T-cell (primary cell): ENCODE measurements at regions not wholly inside any gene's neighbourhood (a gene's known extent, or its start where the extent isn't known, plus 50 kb on each side); places are given as distances from the start of the nearest gene placed in this dataset.
"Not testable (repeated sequence)": the region's sequence is repeated elsewhere in the genome, so short reads cannot be mapped to it uniquely, and the experiment has no call there.

Experiments used
- ATAC-seq, 4 experiments: fragments of 200-7000 bp in 3 of 4; fragments of 150-1000 bp in 1 of 4; cut with Tn5 transposase; replicated peaks in 1 of 4; 1 replicate in 3 of 4; 2 replicates in 1 of 4; pipeline ENCODE4 v1.10.0; 2021; ENCODE audit warnings: moderate library complexity in 3 of 4, mild to moderate bottlenecking in 2 of 4, moderate number of reproducible peaks in 1 of 4
- CTCF ChIA-PET, 2 donors: fragments of 300-600 bp; sonication (Branson Sonifier 250); formaldehyde crosslinking; loops; one replicate each; lab custom pipeline; 2022; ENCODE audit warnings: antibody characterized with exemption in 2 of 2; lab: Charles Lee
- POLR2A ChIA-PET, 2 donors: fragments of 300-600 bp; sonication (Branson Sonifier 250); formaldehyde crosslinking; loops; one replicate each; lab custom pipeline; 2022; ENCODE audit warnings: antibody characterized with exemption in 2 of 2; lab: Charles Lee
- DNase-seq, 35 experiments: peaks; one replicate each; pipeline versions ENCODE4 v3.0.0 to v3.0.0-alpha.2; 2013 to 2023
- H3K27ac ChIP-seq: one replicate; pipeline ENCODE4 v1.5.1; 2013; ENCODE audit warnings: low read length
- H3K27me3 ChIP-seq, 2 experiments: replicated peaks in 1 of 2; 1 replicate in 1 of 2; 2 replicates in 1 of 2; pipeline versions ENCODE4 v1.6.1 to v1.7.0; 2013; ENCODE audit warnings: low read length in 1 of 2, mixed read lengths in 1 of 2; ENCODE audit not compliant: control insufficient read depth in 2 of 2, insufficient read depth in 2 of 2; ENCODE audit errors: extremely low read depth in 1 of 2
- H3K36me3 ChIP-seq, 2 donors: 1 replicate in 1 of 2; 2 replicates in 1 of 2; pipeline versions ENCODE4 v1.6.1 to v1.7.0; 2013; ENCODE audit warnings: low read length in 1 of 2; ENCODE audit not compliant: control insufficient read depth in 2 of 2, insufficient read depth in 1 of 2; ENCODE audit errors: extremely low read depth in 1 of 2
- H3K4me1 ChIP-seq, 2 experiments: 1 replicate in 1 of 2; 2 replicates in 1 of 2; pipeline versions ENCODE4 v1.6.1 to v1.7.0; 2013; ENCODE audit warnings: low read length in 2 of 2, mixed read lengths in 1 of 2; ENCODE audit not compliant: insufficient read depth in 2 of 2, control insufficient read depth in 1 of 2; ENCODE audit errors: extremely low read depth in 1 of 2
- H3K4me3 ChIP-seq, 2 donors: 1 replicate in 1 of 2; 2 replicates in 1 of 2; pipeline versions ENCODE4 v1.5.1 to v1.7.0; 2013; ENCODE audit warnings: mild to moderate bottlenecking in 2 of 2, low read length in 1 of 2, moderate library complexity in 1 of 2; ENCODE audit not compliant: control insufficient read depth in 1 of 2; ENCODE audit errors: extremely low read depth in 1 of 2
- H3K9me3 ChIP-seq: 2 replicates; pipeline ENCODE4 v1.7.0; 2013
- H3K27ac Mint-ChIP-seq, 2 donors: one replicate each; pipeline ENCODE4 v1.8.0; 2020 to 2021; ENCODE audit warnings: mild to moderate bottlenecking in 2 of 2, mixed read lengths in 2 of 2
- H3K27me3 Mint-ChIP-seq, 2 donors: one replicate each; pipeline ENCODE4 v1.8.0; 2021 to 2022; ENCODE audit warnings: mixed read lengths in 2 of 2
- H3K36me3 Mint-ChIP-seq: one replicate; pipeline ENCODE4 v1.8.0; 2021; ENCODE audit warnings: mixed read lengths
- H3K4me1 Mint-ChIP-seq, 3 donors: one replicate each; pipeline ENCODE4 v1.8.0; 2020 to 2022; ENCODE audit warnings: mixed read lengths in 3 of 3, mild to moderate bottlenecking in 1 of 3
- H3K4me3 Mint-ChIP-seq, 3 donors: one replicate each; pipeline ENCODE4 v1.8.0; 2020 to 2022; ENCODE audit warnings: mild to moderate bottlenecking in 3 of 3, mixed read lengths in 3 of 3, moderate library complexity in 3 of 3
- H3K9me3 Mint-ChIP-seq, 3 donors: one replicate each; pipeline ENCODE4 v1.8.0; 2020 to 2022; ENCODE audit warnings: mixed read lengths in 3 of 3
- WGBS: methylation state at CpG from one replicate; pipeline ENCODE4 v1.1.5; 2013; ENCODE audit warnings: missing lambda C conversion rate; ENCODE audit not compliant: insufficient coverage; 5-methylcytosine and 5-hydroxymethylcytosine counted together

DNA sequence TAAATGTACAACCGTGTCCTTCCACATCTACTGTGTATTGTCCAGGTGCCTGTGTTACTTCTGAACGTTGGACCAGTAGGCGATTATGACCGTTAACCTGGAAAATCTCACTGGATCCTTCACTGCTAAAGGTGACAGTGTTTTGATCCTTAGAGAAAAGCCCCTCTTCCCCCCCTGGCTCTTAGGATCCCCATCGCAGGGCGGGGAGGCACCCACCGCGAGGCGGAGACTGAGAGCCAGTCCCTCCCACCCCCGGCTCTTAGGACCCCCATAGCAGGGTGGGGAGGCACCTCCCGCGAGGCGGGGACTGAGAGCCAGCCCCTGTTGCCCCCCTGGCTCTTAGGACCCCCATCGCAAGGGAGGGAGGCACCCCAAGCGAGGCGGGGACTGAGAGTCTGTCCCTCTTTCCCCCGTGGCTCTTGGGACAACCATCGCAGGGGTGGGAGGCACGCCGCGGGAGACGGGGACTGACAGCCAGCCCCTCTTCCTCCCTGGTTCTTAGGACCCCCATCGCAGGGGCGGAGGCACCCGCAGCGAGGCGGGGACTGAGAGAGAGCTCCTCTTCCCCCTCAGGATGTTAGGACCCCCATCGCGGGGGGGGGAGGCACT lies 194.3 kb upstream of the PZP start:
- no CpG with 5 or more reads among the region's 29 CpGs for WGBS
- H3K27me3 Mint-ChIP-seq, H3K9me3 ChIP-seq, H3K36me3 Mint-ChIP-seq, H3K9me3 Mint-ChIP-seq, H3K27ac ChIP-seq, DNase-seq, H3K27ac Mint-ChIP-seq, H3K4me1 Mint-ChIP-seq, H3K4me1 ChIP-seq, H3K4me3 Mint-ChIP-seq, CTCF ChIA-PET, H3K36me3 ChIP-seq, POLR2A ChIA-PET, H3K4me3 ChIP-seq, H3K27me3 ChIP-seq, ATAC-seq: not testable (repeated sequence)

DNA sequence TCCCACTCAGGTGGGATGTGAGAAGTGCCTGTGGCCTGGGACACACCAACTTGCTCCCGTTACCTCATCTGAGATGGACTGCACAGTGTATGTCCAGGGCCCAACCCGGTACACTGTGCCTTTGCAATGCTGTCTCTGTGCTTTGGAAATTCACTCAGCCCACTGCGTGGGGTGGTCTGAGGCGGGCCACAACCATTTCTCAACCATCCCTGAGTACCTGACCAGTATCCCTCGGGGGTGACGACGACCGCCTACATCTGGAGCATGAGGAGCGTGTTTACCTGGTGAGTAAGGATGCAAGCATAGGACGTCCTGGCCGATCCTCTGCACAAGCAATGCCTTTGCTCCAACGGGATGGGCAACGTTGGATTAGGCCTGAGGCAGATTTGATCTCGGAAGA lies 188.2 kb upstream of the PZP start:
- CTCF ChIA-PET, H3K9me3 Mint-ChIP-seq, POLR2A ChIA-PET: not testable (repeated sequence)

DNA sequence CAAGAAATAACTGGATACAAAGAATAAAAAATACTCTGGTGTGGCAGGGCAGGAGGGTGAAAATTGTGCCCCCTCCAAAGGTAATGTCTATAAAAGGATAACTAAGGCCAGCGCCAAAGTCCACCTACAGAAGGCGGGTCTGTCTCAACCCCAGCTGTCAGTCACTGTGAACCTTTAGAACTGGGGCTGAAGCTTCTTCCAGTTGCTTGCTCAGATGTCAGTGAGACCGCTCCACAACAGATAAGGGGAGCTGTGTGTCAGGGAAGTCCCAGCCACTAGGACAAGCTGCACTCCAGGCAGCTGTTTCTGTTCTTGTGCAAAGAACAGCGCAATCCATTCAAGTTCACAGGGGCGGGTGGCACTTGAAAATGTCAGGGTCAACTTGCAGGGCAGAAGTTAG lies 187.0 kb upstream of the PZP start:
- H3K4me1 ChIP-seq, H3K9me3 Mint-ChIP-seq, H3K27ac Mint-ChIP-seq, H3K4me3 Mint-ChIP-seq, H3K4me3 ChIP-seq, H3K27me3 Mint-ChIP-seq, H3K4me1 Mint-ChIP-seq, H3K27me3 ChIP-seq, H3K36me3 ChIP-seq, ATAC-seq, H3K27ac ChIP-seq, POLR2A ChIA-PET, H3K9me3 ChIP-seq, DNase-seq, CTCF ChIA-PET: not testable (repeated sequence)
- H3K36me3 Mint-ChIP-seq, result peaks cover 11% of the 10 kb centered on the region
- no CpG with 5 or more reads among the region's 5 CpGs for WGBS

More for the DNA sequence above, 188.2 kb upstream of the PZP start:
- not testable (repeated sequence) for H3K27ac ChIP-seq, DNase-seq, ATAC-seq, H3K27me3 ChIP-seq, H3K4me1 ChIP-seq, H3K27me3 Mint-ChIP-seq, H3K4me3 Mint-ChIP-seq, H3K4me3 ChIP-seq, H3K9me3 ChIP-seq, H3K36me3 ChIP-seq, H3K27ac Mint-ChIP-seq, H3K4me1 Mint-ChIP-seq
- 100% methylated on average over 4 of the region's 14 CpGs for WGBS
- peaks cover 11% of the 10 kb centered on the region for H3K36me3 Mint-ChIP-seq

DNA sequence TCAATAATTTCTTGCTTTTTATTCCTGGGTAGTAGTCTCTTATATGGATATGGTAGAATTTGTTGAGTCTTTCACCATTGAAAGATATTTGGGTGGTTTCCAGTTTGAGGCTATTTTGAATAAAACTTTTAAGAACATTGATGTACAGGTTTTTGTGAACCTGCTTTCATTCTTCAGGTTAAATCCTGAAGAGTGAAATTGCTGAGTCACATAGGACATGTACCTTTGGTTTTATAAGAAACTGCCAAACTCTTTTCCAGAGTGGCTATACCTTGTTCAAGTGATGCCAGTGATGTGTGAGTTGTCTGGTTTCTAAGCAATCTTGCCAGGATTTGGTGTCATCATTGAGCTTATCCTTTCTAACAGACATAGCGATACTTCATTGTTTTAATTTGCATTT lies 184.6 kb upstream of the PZP start:
- Mint-ChIP-seq H3K27me3 (no peaks in the 10 kb centered on the region), H3K9me3 (no peaks in the 10 kb centered on the region), H3K36me3 (peaks cover 7% of the 10 kb centered on the region), H3K27ac (no peak overlapping the region), H3K4me1 (peaks cover under 1 to 8% (median 4%) of the 10 kb centered on the region in 3 donors), H3K4me3 (no peak overlapping the region)
- Histone ChIP-seq H3K4me1 (peaks cover 7 to 12% of the 10 kb centered on the region in 2 experiments), H3K9me3 (no peaks in the 10 kb centered on the region), H3K4me3 (no peak overlapping the region), H3K36me3 (no peaks in the 10 kb centered on the region), H3K27me3 (no peaks in the 10 kb centered on the region), H3K27ac (no peak overlapping the region)
- ATAC-seq (no peak), DNase-seq (no peak)
- CTCF ChIA-PET, result no interaction called here
- POLR2A ChIA-PET, result no interaction called here
- 100% methylated on average over 1 of the region's 1 CpG for WGBS

DNA sequence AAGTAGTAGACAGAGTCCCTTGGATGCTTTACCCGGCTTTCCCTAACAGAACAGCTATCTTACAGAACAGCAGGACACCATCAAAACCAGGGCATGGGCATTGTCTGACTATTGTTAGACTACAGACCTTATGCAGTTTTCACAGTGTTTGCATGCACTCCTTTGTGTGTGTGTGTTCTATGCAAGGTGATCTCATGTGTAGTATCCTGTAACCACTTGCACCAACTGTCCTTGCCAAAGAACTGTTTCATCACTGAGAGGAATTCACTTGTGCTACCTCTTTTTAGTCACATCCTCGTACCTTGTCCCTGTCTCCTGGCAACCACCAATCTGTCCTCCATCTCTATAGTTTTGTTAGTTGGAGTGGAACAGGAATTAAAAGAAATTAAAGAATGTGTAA lies 183.6 kb upstream of the PZP start:
- Histone ChIP-seq H3K9me3 (no peaks in the 10 kb centered on the region), H3K27ac (no peak overlapping the region), H3K36me3 (no peaks in the 10 kb centered on the region), H3K4me3 (no peak overlapping the region), H3K4me1 (peaks cover 12 to 20% of the 10 kb centered on the region in 2 experiments), H3K27me3 (no peaks in the 10 kb centered on the region)
- Mint-ChIP-seq H3K4me1 (peaks cover 11 to 16% (median 12%) of the 10 kb centered on the region in 3 donors), H3K36me3 (peaks cover 6% of the 10 kb centered on the region), H3K4me3 (no peak overlapping the region), H3K27ac (no peak overlapping the region), H3K27me3 (no peaks in the 10 kb centered on the region), H3K9me3 (no peaks in the 10 kb centered on the region)
- WGBS, result no CpG with 5 or more reads among the region's 2 CpGs
- CTCF ChIA-PET, result no interaction called here
- no peak for DNase-seq
- no peak for ATAC-seq
- POLR2A ChIA-PET, result no interaction called here

DNA sequence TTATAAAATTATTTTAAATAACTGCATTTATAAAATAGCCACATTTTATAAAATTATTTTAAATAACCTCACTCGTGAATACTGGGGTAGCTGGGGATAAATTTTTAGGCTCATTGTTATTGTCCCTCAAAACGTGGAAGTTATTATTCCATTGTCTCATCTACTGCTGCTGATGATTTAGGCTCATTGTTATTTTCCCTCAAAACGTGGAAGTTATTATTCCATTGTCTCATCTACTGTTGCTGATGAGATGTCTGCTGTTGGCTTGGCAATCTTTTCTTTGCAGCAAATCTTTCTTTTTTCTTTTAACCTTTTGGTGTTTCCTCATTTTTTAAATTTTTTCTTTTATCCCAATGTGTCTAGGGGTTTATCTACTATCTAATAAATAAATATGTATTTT lies 182.6 kb upstream of the PZP start:
- POLR2A ChIA-PET, result no interaction called here

DNA sequence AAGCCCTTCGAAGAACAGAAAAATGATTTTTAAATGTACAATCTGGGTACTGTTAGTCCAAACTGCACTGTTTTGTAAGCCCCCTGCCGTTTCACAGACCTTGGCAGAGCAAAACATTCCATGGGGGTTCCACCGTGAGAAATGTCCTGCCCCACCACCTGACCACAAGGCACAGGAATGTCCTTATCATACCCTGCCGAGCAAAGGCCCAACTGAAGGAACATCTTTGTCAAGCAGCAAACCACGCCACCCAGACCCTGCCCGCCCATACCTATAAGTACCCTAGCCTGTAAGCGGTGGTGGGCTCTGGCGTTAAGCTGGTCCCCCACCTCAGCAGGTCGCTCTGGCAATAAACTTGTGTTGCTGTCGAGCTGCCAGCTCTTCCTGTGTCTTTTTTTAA lies 181.6 kb upstream of the PZP start:
- POLR2A ChIA-PET, result no interaction called here
- no peak overlapping the region for H3K4me3 ChIP-seq
- Mint-ChIP-seq H3K4me3 (no peak overlapping the region), H3K9me3 (no peaks in the 10 kb centered on the region), H3K27me3 (no peaks in the 10 kb centered on the region), H3K4me1 (peaks cover 14 to 20% (median 14%) of the 10 kb centered on the region in 3 donors), H3K36me3 (no peaks in the 10 kb centered on the region), H3K27ac (no peak overlapping the region)
- no peaks in the 10 kb centered on the region for H3K36me3 ChIP-seq
- H3K27me3 ChIP-seq, result no peaks in the 10 kb centered on the region
- ATAC-seq (no peak), DNase-seq (no peak)
- no peak overlapping the region for H3K27ac ChIP-seq
- CTCF ChIA-PET, result no interaction called here
- 90% methylated on average over 7 of the region's 10 CpGs for WGBS
- peaks cover 12 to 23% of the 10 kb centered on the region in 2 experiments for H3K4me1 ChIP-seq
- no peaks in the 10 kb centered on the region for H3K9me3 ChIP-seq

More for the DNA sequence above, 182.6 kb upstream of the PZP start:
- no peak overlapping the region for H3K27ac Mint-ChIP-seq
- H3K4me3 Mint-ChIP-seq, result no peak overlapping the region
- H3K27me3 Mint-ChIP-seq, result no peaks in the 10 kb centered on the region
- CTCF ChIA-PET, result no interaction called here
- H3K9me3 ChIP-seq, result no peaks in the 10 kb centered on the region
- H3K4me1 ChIP-seq, result peaks cover 12 to 23% of the 10 kb centered on the region in 2 experiments
- H3K9me3 Mint-ChIP-seq, result no peaks in the 10 kb centered on the region
- H3K27me3 ChIP-seq, result no peaks in the 10 kb centered on the region
- no peaks in the 10 kb centered on the region for H3K36me3 Mint-ChIP-seq
- peaks cover 14 to 18% (median 14%) of the 10 kb centered on the region in 3 donors for H3K4me1 Mint-ChIP-seq
- H3K4me3 ChIP-seq, result no peak overlapping the region
- DNase-seq (no peak), ATAC-seq (no peak)
- no CpG with 5 or more reads among the region's 3 CpGs for WGBS
- no peak overlapping the region for H3K27ac ChIP-seq
- H3K36me3 ChIP-seq, result no peaks in the 10 kb centered on the region
